ENCODE measurements at regions not wholly inside any gene's neighbourhood (a gene's known extent, or its start where the extent isn't known, plus 50 kb on each side); places are given as distances from the start of the nearest gene placed in this dataset.

DNA sequence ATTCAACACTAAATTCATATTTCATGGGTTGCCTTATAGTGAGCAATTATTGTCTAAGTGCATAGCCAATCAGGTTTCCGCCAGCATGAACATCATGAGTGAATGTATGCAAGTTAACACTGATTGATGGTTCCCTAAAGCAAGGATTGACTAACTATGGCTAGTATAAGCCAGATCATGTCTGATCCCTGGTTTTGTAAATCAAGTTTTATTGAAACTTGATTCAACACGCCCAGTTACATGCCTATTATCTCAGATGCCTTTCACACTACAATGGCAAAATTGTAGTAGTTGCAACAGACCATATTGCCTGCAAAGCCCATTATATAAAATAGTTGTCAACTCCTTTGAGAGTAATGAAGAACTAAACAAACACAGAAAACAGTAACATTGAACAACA is 1127.4 kb downstream of the NCAM2 start:
- CTCF ChIA-PET, result no interaction called here
- H3K9me3 Mint-ChIP-seq (ENCODE audit: unreplicated experiment), result peaks cover 16% of the 10 kb centered on the region
- BruUV-seq (replicated peaks), result no TSS peak
- no peak for DNase-seq (ENCODE audit: unreplicated experiment)
- no peaks in the 10 kb centered on the region for H3K36me3 Mint-ChIP-seq (ENCODE audit: insufficient read depth, unreplicated experiment)
- no peak overlapping the region for H3K4me3 Mint-ChIP-seq (ENCODE audit: unreplicated experiment)
- TF ChIP-seq, protein P1, sequence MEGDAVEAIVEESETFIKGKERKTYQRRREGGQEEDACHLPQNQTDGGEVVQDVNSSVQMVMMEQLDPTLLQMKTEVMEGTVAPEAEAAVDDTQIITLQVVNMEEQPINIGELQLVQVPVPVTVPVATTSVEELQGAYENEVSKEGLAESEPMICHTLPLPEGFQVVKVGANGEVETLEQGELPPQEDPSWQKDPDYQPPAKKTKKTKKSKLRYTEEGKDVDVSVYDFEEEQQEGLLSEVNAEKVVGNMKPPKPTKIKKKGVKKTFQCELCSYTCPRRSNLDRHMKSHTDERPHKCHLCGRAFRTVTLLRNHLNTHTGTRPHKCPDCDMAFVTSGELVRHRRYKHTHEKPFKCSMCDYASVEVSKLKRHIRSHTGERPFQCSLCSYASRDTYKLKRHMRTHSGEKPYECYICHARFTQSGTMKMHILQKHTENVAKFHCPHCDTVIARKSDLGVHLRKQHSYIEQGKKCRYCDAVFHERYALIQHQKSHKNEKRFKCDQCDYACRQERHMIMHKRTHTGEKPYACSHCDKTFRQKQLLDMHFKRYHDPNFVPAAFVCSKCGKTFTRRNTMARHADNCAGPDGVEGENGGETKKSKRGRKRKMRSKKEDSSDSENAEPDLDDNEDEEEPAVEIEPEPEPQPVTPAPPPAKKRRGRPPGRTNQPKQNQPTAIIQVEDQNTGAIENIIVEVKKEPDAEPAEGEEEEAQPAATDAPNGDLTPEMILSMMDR (IDR thresholded peaks at IDR 0.05; ENCODE audit: unreplicated experiment), result no peak
- POLR2A ChIA-PET, result no interaction called here
- H3K27ac Mint-ChIP-seq (ENCODE audit: low read depth, unreplicated experiment), result no peak overlapping the region
- no peaks in the 10 kb centered on the region for H3K4me1 Mint-ChIP-seq (ENCODE audit: insufficient read depth, unreplicated experiment)
- intact Hi-C loops (cut with micrococcal nuclease), result no loop called here
- no peaks in the 10 kb centered on the region for H3K27me3 Mint-ChIP-seq (ENCODE audit: insufficient read depth, unreplicated experiment)

DNA sequence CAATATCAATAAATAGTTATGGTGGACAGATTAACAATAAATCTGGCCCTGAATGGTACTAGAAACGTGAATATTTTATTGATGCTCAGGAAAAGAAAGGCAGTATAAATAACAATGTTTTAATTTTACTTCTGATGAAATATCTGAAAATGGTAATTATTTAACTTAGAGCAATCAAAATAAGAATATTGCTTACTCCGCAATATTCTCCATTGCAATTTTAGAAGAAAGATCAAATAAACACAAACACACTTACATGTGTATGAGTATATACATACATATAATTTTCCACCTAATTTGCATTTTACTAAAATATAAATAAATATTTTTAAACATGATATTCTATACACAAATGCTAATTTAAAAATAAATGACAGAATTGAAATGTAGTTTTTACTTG is 1130.5 kb downstream of the NCAM2 start:
- Mint-ChIP-seq H3K27me3 (ENCODE audit: insufficient read depth, unreplicated experiment) (no peaks in the 10 kb centered on the region), H3K4me3 (ENCODE audit: unreplicated experiment) (no peak overlapping the region), H3K27ac (ENCODE audit: low read depth, unreplicated experiment) (no peak overlapping the region), H3K9me3 (ENCODE audit: unreplicated experiment) (no peaks in the 10 kb centered on the region), H3K36me3 (ENCODE audit: insufficient read depth, unreplicated experiment) (no peaks in the 10 kb centered on the region), H3K4me1 (ENCODE audit: insufficient read depth, unreplicated experiment) (no peaks in the 10 kb centered on the region)
- no TSS peak for BruUV-seq (replicated peaks)
- CTCF ChIA-PET, result no interaction called here
- DNase-seq (ENCODE audit: unreplicated experiment), result no peak
- TF ChIP-seq, protein P1 (IDR thresholded peaks at IDR 0.05; ENCODE audit: unreplicated experiment), result no peak
- intact Hi-C loops (cut with micrococcal nuclease), result no loop called here
- POLR2A ChIA-PET, result no interaction called here

DNA sequence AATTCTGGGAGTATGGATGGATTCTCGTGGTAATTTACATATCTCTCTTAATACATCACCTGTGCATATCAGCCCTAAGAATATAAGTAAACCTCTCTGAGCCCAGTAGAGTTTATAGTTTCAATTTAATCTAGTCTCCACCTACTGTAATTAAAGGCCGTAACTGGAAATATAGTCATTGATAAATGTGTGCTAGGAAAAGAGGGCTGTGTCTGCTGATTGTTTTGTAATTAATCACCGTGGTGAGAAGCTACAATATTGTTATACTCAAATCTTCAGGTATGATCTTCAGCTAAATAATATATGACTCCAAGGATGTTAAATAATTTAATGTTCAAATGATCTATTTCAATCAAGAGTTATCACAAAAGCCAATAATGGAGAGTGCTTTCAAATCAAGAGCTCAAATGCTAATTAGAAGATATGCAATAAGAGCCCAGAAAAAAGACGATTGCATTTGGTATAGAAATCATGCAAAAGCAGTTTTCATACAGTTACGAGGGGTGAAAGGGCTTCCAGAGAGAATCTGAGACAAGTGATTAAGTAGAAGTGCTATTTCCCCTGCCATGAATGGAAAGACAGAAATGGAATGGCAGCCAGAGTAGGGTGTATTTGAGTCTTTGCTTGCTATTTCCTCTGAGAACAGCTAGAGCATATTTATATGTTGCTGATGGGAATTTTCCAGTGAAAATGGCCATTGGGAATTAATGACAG is 1134.3 kb downstream of the NCAM2 start:
- Mint-ChIP-seq H3K36me3 (ENCODE audit: insufficient read depth, unreplicated experiment) (no peaks in the 10 kb centered on the region), H3K4me3 (ENCODE audit: unreplicated experiment) (no peak overlapping the region), H3K27ac (ENCODE audit: low read depth, unreplicated experiment) (no peak overlapping the region), H3K27me3 (ENCODE audit: insufficient read depth, unreplicated experiment) (no peaks in the 10 kb centered on the region), H3K4me1 (ENCODE audit: insufficient read depth, unreplicated experiment) (no peaks in the 10 kb centered on the region), H3K9me3 (ENCODE audit: unreplicated experiment) (peaks cover 2% of the 10 kb centered on the region)
- BruUV-seq (replicated peaks), result no TSS peak
- ChIA-PET POLR2A (no interaction called here), CTCF (interaction anchor here (0.9 kb wide), 1 partner anchor 13 kb away, joined by 3 read pairs; no protein-coding TSS in a partner anchor)
- no peak for DNase-seq (ENCODE audit: unreplicated experiment)
- intact Hi-C loops (cut with micrococcal nuclease), result no loop called here
- TF ChIP-seq, protein P1 (IDR thresholded peaks at IDR 0.05; ENCODE audit: unreplicated experiment), result no peak

DNA sequence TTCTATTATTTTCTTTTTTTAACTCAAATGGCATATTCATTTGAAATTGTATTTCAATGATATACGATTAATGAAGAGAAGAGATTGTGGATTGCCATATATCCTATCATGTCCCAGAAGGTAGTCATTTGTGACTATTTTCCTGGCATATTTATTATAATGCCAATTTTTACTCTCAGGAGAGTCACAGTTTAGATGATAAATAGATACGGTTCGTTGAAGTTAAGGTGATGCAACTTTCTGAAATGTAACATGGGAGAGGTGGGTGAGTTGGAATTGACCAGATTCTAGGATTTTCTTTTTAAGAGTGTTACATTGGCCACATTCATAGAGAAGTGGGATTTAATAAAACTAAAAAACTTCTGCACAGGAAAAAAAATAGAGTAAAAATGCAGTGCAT is 1138.5 kb downstream of the NCAM2 start:
- Mint-ChIP-seq H3K9me3 (ENCODE audit: unreplicated experiment) (peaks cover 8% of the 10 kb centered on the region), H3K36me3 (ENCODE audit: insufficient read depth, unreplicated experiment) (no peaks in the 10 kb centered on the region)
- no TSS peak for BruUV-seq (replicated peaks)

More for the DNA sequence above, 1138.5 kb downstream of the NCAM2 start:
- no peaks in the 10 kb centered on the region for H3K4me1 Mint-ChIP-seq (ENCODE audit: insufficient read depth, unreplicated experiment)
- H3K27me3 Mint-ChIP-seq (ENCODE audit: insufficient read depth, unreplicated experiment), result no peaks in the 10 kb centered on the region
- no peak overlapping the region for H3K27ac Mint-ChIP-seq (ENCODE audit: low read depth, unreplicated experiment)
- no peak overlapping the region for H3K4me3 Mint-ChIP-seq (ENCODE audit: unreplicated experiment)
- ChIA-PET CTCF (no interaction called here), POLR2A (no interaction called here)
- TF ChIP-seq, protein P1 (IDR thresholded peaks at IDR 0.05; ENCODE audit: unreplicated experiment), result no peak
- intact Hi-C loops (cut with micrococcal nuclease), result no loop called here
- no peak for DNase-seq (ENCODE audit: unreplicated experiment)
